ENCODE measurements at regions not wholly inside any gene's neighbourhood (a gene's known extent, or its start where the extent isn't known, plus 50 kb on each side); places are given as distances from the start of the nearest gene placed in this dataset.

- no peak for DNase-seq
These were observed 132.2 kb downstream of the SH3BGRL2 start for GRCh38 chr6:79763301-79763700.

DNA sequence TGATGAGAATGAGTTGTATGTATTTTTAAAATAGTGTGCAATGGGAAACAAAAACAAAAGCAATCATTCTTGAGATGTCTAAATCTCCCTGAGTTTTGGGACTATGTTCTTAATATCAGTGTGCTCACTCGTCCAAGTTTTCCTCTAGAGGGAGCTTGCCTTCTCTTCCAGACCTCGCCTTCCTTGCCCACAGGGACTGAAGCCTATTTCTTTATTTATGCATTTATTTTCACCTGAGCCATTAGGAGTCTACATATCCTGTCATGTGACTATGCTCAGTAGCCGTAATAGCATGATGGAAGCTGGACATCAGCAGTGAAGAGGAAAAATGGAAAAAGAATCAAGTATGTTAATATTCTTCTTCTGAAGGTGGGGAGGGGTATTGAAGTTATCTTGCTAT is 131.2 kb downstream of the SH3BGRL2 start:
- no peak for DNase-seq

DNA sequence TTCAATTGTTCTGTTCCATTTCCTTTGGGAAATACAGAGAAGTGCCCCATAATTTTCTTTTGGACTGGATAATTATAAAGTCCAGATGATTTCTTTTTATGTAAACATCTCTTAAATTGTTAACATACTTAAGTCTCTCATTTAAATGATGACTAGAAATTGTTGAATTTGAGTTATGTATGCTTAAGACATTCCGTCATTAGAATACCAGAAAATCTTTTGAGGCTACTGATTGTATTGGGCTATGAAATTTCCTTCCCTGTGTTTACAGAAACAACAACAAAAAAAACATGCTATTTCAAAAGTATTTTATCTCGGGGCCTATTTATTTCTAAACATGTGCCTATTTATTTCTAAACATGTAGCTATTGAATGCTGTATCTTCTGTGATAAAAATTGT is 125.4 kb downstream of the SH3BGRL2 start:
- no peak for DNase-seq

DNA sequence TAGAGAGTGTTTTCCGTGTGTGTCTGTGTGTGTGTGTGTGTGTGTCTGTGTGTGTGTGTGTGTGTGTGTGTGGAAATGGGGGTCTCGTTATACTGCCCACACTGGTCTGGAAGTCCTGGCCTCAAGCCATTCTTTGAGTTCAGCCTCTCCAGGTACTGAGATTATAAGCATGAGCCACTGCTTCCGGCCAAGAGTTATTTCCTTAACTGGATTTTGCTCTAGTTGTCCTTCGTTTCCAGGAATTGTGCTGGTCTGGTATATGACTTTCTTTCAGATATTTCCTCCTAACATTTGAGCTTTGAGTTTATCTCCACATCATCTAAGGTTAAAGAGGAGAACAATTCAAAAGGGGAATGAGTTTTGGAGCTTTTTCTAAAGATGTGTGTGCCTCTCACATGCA is 124.8 kb downstream of the SH3BGRL2 start:
- no peak for DNase-seq

Data from NCI-H1092 (cell line).